Gastrocnemius medialis (tissue), 4 donors: ENCODE measurements at regions not wholly inside any gene's neighbourhood (a gene's known extent, or its start where the extent isn't known, plus 50 kb on each side); places are given as distances from the start of the nearest gene placed in this dataset.

ENCODE experiments used
- ATAC-seq, 2 donors: fragments of 150-250 bp; one replicate each; pipeline ENCODE4 v1.9.1; 2016
- DNase-seq, 2 donors: peaks; one replicate each; pipeline ENCODE4 v3.0.0-alpha.2; 2019
- H3K27ac ChIP-seq, 4 donors: fragments of 200-600 bp; sonication (generic); 1 replicate in 1 of 4; 2 replicates in 3 of 4; pipeline ENCODE4 v1.5.1; 2016 to 2018; ENCODE audit warnings: mild to moderate bottlenecking in 2 of 4, moderate library complexity in 1 of 4
- H3K27me3 ChIP-seq, 3 donors: fragments of 200-600 bp; sonication (generic) in 2 of 3; 1 replicate in 1 of 3; 2 replicates in 2 of 3; pipeline versions ENCODE4 v1.5.1 to v1.6.0; 2016 to 2019; ENCODE audit warnings: mild to moderate bottlenecking in 1 of 3, moderate library complexity in 1 of 3
- H3K36me3 ChIP-seq, 2 donors: fragments of 200-600 bp; sonication (generic) in 1 of 2; one replicate each; pipeline ENCODE4 v1.5.1; 2017 to 2018
- H3K4me1 ChIP-seq, 2 donors: fragments of 200-600 bp; sonication (generic) in 1 of 2; one replicate each; pipeline ENCODE4 v1.5.1; 2016 to 2017; ENCODE audit warnings: mild to moderate bottlenecking in 2 of 2
- H3K4me3 ChIP-seq, 4 donors: fragments of 200-600 bp; sonication (generic) in 3 of 4; 1 replicate in 1 of 4; 2 replicates in 3 of 4; pipeline ENCODE4 v1.5.1; 2016 to 2019; ENCODE audit warnings: mild to moderate bottlenecking in 2 of 4
- H3K9me3 ChIP-seq, 3 donors: fragments of 200-600 bp; sonication (generic) in 2 of 3; 1 replicate in 1 of 3; 2 replicates in 2 of 3; pipeline ENCODE4 v1.5.1; 2016 to 2019
- POLR2A ChIP-seq, 2 donors: fragments of 450-650 bp; IDR thresholded peaks; one replicate each; pipeline ENCODE4 v1.6.1; 2017; ENCODE audit warnings: antibody characterized with exemption in 2 of 2, mild to moderate bottlenecking in 2 of 2, moderate library complexity in 2 of 2
- in situ Hi-C, 4 donors: fragments of 200-750 bp; cut with MboI; loops; one replicate each; pipeline versions ENCODE4 v1.15.0 to v1.8.0; 2017; ENCODE audit warnings: low sequenced_read_pairs in 4 of 4
- intact Hi-C: fragments of 100-400 bp; cut with DNase I; formaldehyde crosslinking; loops from one replicate; pipeline ENCODE4 v1.15.1; 2023; ENCODE audit warnings: low total_unique reads
- TF ChIP-seq, protein P1 (sequence below), 5 experiments: fragments of 450-650 bp in 3 of 5; fragments of 200-600 bp in 2 of 5; sonication (generic) in 2 of 5; IDR thresholded peaks in 4 of 5; conservative IDR thresholded peaks in 1 of 5; 1 replicate in 4 of 5; 2 replicates in 1 of 5; pipeline ENCODE4 v1.5.1; 2016 to 2019; ENCODE audit warnings: antibody characterized with exemption in 5 of 5, mild to moderate bottlenecking in 3 of 5, moderate library complexity in 3 of 5

GRCh38 chr4:10344824-10345223 is 112.4 kb downstream of the ZNF518B start:
- no peaks in the 10 kb centered on the region for H3K36me3 ChIP-seq
- TF ChIP-seq POLR2A (IDR thresholded peaks at IDR 0.05): no peak
- TF ChIP-seq, protein P1, sequence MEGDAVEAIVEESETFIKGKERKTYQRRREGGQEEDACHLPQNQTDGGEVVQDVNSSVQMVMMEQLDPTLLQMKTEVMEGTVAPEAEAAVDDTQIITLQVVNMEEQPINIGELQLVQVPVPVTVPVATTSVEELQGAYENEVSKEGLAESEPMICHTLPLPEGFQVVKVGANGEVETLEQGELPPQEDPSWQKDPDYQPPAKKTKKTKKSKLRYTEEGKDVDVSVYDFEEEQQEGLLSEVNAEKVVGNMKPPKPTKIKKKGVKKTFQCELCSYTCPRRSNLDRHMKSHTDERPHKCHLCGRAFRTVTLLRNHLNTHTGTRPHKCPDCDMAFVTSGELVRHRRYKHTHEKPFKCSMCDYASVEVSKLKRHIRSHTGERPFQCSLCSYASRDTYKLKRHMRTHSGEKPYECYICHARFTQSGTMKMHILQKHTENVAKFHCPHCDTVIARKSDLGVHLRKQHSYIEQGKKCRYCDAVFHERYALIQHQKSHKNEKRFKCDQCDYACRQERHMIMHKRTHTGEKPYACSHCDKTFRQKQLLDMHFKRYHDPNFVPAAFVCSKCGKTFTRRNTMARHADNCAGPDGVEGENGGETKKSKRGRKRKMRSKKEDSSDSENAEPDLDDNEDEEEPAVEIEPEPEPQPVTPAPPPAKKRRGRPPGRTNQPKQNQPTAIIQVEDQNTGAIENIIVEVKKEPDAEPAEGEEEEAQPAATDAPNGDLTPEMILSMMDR (IDR thresholded peaks at IDR 0.05 in 4 of 5, conservative IDR thresholded peaks at IDR 0.05 in 1 of 5): no peak
- no peaks in the 10 kb centered on the region for H3K9me3 ChIP-seq
- no peak for ATAC-seq
- no peak overlapping the region for H3K27ac ChIP-seq
- in situ Hi-C loops (no loop called here), intact Hi-C loops (no loop called here)
- no peak for DNase-seq
- no peaks in the 10 kb centered on the region for H3K27me3 ChIP-seq
- no peaks in the 10 kb centered on the region for H3K4me1 ChIP-seq
- H3K4me3 ChIP-seq: no peak overlapping the region

- DNase-seq (no peak), ATAC-seq (no peak)
- intact Hi-C loops: no loop called here
- Histone ChIP-seq H3K4me1 (no peaks in the 10 kb centered on the region), H3K36me3 (no peaks in the 10 kb centered on the region), H3K27ac (no peak overlapping the region), H3K9me3 (no peaks in the 10 kb centered on the region), H3K4me3 (no peak overlapping the region), H3K27me3 (no peaks in the 10 kb centered on the region)
- in situ Hi-C loops: no loop called here
- TF ChIP-seq, protein P1 (IDR thresholded peaks at IDR 0.05 in 4 of 5, conservative IDR thresholded peaks at IDR 0.05 in 1 of 5): no peak
- no peak for TF ChIP-seq POLR2A (IDR thresholded peaks at IDR 0.05)
Observed at GRCh38 chr4:10343656-10344055, 113.6 kb downstream of the ZNF518B start.

- H3K27ac ChIP-seq: no peak overlapping the region
- TF ChIP-seq, protein P1 (IDR thresholded peaks at IDR 0.05 in 4 of 5, conservative IDR thresholded peaks at IDR 0.05 in 1 of 5): no peak
- TF ChIP-seq POLR2A (IDR thresholded peaks at IDR 0.05): no peak
- no peak for ATAC-seq
- no peak for DNase-seq
- H3K4me3 ChIP-seq: no peak overlapping the region
- no peaks in the 10 kb centered on the region for H3K4me1 ChIP-seq
- intact Hi-C loops (no loop called here), in situ Hi-C loops (no loop called here)
- no peaks in the 10 kb centered on the region for H3K9me3 ChIP-seq
- no peaks in the 10 kb centered on the region for H3K36me3 ChIP-seq
- H3K27me3 ChIP-seq: no peaks in the 10 kb centered on the region
Observed at GRCh38 chr4:10342866-10343265, 114.4 kb downstream of the ZNF518B start.

- in situ Hi-C loops (no loop called here), intact Hi-C loops (no loop called here)
- H3K36me3 ChIP-seq: no peaks in the 10 kb centered on the region
- H3K9me3 ChIP-seq: no peaks in the 10 kb centered on the region
- H3K4me1 ChIP-seq: no peaks in the 10 kb centered on the region
- H3K27me3 ChIP-seq: no peaks in the 10 kb centered on the region
- no peak for TF ChIP-seq POLR2A (IDR thresholded peaks at IDR 0.05)
- TF ChIP-seq, protein P1 (IDR thresholded peaks at IDR 0.05 in 4 of 5, conservative IDR thresholded peaks at IDR 0.05 in 1 of 5): no peak
- ATAC-seq: no peak
- H3K4me3 ChIP-seq: no peak overlapping the region
- H3K27ac ChIP-seq: no peak overlapping the region
- no peak for DNase-seq
Observed at GRCh38 chr4:10336471-10336870, 120.8 kb downstream of the ZNF518B start.

DNA sequence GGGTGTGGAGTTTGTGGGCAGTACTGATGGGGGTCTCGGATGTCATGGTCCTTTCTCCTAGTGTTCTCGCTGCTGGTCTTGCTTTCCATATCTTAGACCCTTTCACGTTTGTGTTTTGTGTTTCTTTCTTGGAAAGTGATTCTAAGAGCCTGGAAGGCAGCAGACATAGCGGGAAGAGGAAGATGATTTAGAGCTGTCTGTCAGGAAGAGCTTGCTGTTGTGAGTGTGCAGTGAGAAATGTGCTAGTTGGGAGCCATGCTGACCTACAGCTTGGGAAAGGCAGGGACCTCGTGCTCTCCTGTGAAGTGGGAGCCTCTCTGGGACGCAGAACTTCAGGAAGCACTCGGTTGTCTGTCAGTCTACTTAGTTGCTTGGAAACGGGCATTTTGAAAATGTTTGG is 122.2 kb downstream of the ZNF518B start:
- Histone ChIP-seq H3K4me3 (no peak overlapping the region), H3K4me1 (no peaks in the 10 kb centered on the region), H3K27ac (no peak overlapping the region), H3K27me3 (no peaks in the 10 kb centered on the region), H3K9me3 (no peaks in the 10 kb centered on the region), H3K36me3 (no peaks in the 10 kb centered on the region)
- intact Hi-C loops: no loop called here
- TF ChIP-seq, protein P1 (IDR thresholded peaks at IDR 0.05 in 4 of 5, conservative IDR thresholded peaks at IDR 0.05 in 1 of 5): no peak
- TF ChIP-seq POLR2A (IDR thresholded peaks at IDR 0.05): no peak
- in situ Hi-C loops: no loop called here
- no peak for DNase-seq
- no peak for ATAC-seq
